GM19397 (cell line): ENCODE measurements at regions not wholly inside any gene's neighbourhood (a gene's known extent, or its start where the extent isn't known, plus 50 kb on each side); places are given as distances from the start of the nearest gene placed in this dataset.

Experiments used
- ATAC-seq: cut with Tn5 transposase; IDR thresholded peaks from one replicate; pipeline ENCODE4 v1.9.1; 2021; ENCODE audit warnings: mild to moderate bottlenecking, moderate library complexity; ENCODE audit not compliant: unreplicated experiment

- ATAC-seq, result no peak
Measured at GRCh38 chr13:70347947-70348620, 239.8 kb upstream of the KLHL1 start.

GRCh38 chr13:70339738-70340137 is 231.5 kb upstream of the KLHL1 start:
- ATAC-seq, result no peak

GRCh38 chr13:70338609-70339008 is 230.4 kb upstream of the KLHL1 start:
- no peak for ATAC-seq

- ATAC-seq, result no peak
Measured at GRCh38 chr13:70336866-70337265, 228.6 kb upstream of the KLHL1 start.

GRCh38 chr13:70333752-70334151 is 225.5 kb upstream of the KLHL1 start:
- ATAC-seq, result no peak

GRCh38 chr13:70330697-70331361 is 222.6 kb upstream of the KLHL1 start:
- no peak for ATAC-seq

- ATAC-seq, result no peak
Measured at GRCh38 chr13:70324519-70324918, 216.3 kb upstream of the KLHL1 start.

GRCh38 chr13:70311191-70311590 is 202.9 kb upstream of the KLHL1 start:
- ATAC-seq, result no peak

GRCh38 chr13:70310396-70311119 is 202.3 kb upstream of the KLHL1 start:
- ATAC-seq, result no peak

- ATAC-seq, result no peak
Measured at GRCh38 chr13:70297189-70297616, 189.0 kb upstream of the KLHL1 start.

- ATAC-seq, result no peak
Measured at GRCh38 chr13:70284371-70284770, 176.1 kb upstream of the KLHL1 start.

- ATAC-seq, result no peak
Measured at GRCh38 chr13:70275841-70276240, 167.6 kb upstream of the KLHL1 start.

- no peak for ATAC-seq
Measured at GRCh38 chr13:70255406-70255991, 147.2 kb upstream of the KLHL1 start.

- no peak for ATAC-seq
Measured at GRCh38 chr13:70253834-70254233, 145.6 kb upstream of the KLHL1 start.

- ATAC-seq, result no peak
Measured at GRCh38 chr13:70253411-70253810, 145.2 kb upstream of the KLHL1 start.

- no peak for ATAC-seq
Measured at GRCh38 chr13:70249332-70250064, 141.2 kb upstream of the KLHL1 start.

- ATAC-seq, result no peak
Measured at GRCh38 chr13:70237131-70237530, 128.9 kb upstream of the KLHL1 start.

- no peak for ATAC-seq
Measured at GRCh38 chr13:70235565-70235964, 127.3 kb upstream of the KLHL1 start.

GRCh38 chr13:70223911-70224310 is 115.7 kb upstream of the KLHL1 start:
- ATAC-seq, result no peak

GRCh38 chr13:70222926-70223325 is 114.7 kb upstream of the KLHL1 start:
- no peak for ATAC-seq

- no peak for ATAC-seq
Measured at GRCh38 chr13:70218618-70219017, 110.4 kb upstream of the KLHL1 start.
